ENCODE measurements at regions not wholly inside any gene's neighbourhood (a gene's known extent, or its start where the extent isn't known, plus 50 kb on each side); places are given as distances from the start of the nearest gene placed in this dataset.

GRCh38 chr4:43271946-43272345 is 379.4 kb downstream of the GRXCR1 start:
- TF ChIP-seq GABPA (IDR thresholded peaks at IDR 0.05; ENCODE audit: low read depth) (no peak), CTCF (IDR thresholded peaks at IDR 0.05; ENCODE audit: insufficient read depth, low read length) (no peak), REST (IDR thresholded peaks at IDR 0.05; ENCODE audit: insufficient replicate concordance, low read depth) (no peak), POLR2AphosphoS5 (IDR thresholded peaks at IDR 0.05; ENCODE audit: low read depth) (no peak), SPI1 (IDR thresholded peaks at IDR 0.05; ENCODE audit: borderline replicate concordance, low read depth) (no peak)
